Kidney (tissue), 13 donors: ENCODE measurements at regions not wholly inside any gene's neighbourhood (a gene's known extent, or its start where the extent isn't known, plus 50 kb on each side); places are given as distances from the start of the nearest gene placed in this dataset.

Experiments
- DNase-seq, 5 donors: peaks; one replicate each; pipeline ENCODE4 v3.0.0-alpha.2; 2013 to 2020
- FAIRE-seq: peaks from 2 replicates; lab custom pipeline; 2012; peaks lifted over from hg19 to GRCh38; lab: Jason Lieb, UNC
- H3K27ac ChIP-seq, 2 donors: one replicate each; pipeline ENCODE4 v1.7.0; 2013; ENCODE audit warnings: low read depth in 2 of 2, low read length in 2 of 2, inconsistent platforms in 1 of 2
- H3K27me3 ChIP-seq: one replicate; pipeline ENCODE4 v1.7.1; 2013; ENCODE audit warnings: low read length, inconsistent platforms; ENCODE audit not compliant: control insufficient read depth, insufficient read depth
- H3K36me3 ChIP-seq, 3 donors: one replicate each; pipeline versions ENCODE4 v1.7.0 to v1.7.1; 2013; ENCODE audit warnings: low read length in 3 of 3, control low read depth in 1 of 3, inconsistent platforms in 1 of 3; ENCODE audit not compliant: insufficient read depth in 3 of 3, control insufficient read depth in 2 of 3
- H3K4me1 ChIP-seq, 3 donors: one replicate each; pipeline versions ENCODE4 v1.7.0 to v1.7.1; 2013; ENCODE audit warnings: low read length in 3 of 3, inconsistent platforms in 1 of 3, low read depth in 1 of 3; ENCODE audit not compliant: control insufficient read depth in 2 of 3, insufficient read depth in 2 of 3
- H3K4me3 ChIP-seq, 3 donors: one replicate each; pipeline versions ENCODE4 v1.7.0 to v1.8.1; 2013; ENCODE audit warnings: low read length in 3 of 3, control low read depth in 1 of 3, inconsistent platforms in 1 of 3
- H3K9ac ChIP-seq, 3 donors: one replicate each; pipeline versions ENCODE4 v1.7.0 to v1.7.1; 2013; ENCODE audit warnings: low read length in 3 of 3, control low read depth in 1 of 3, inconsistent platforms in 1 of 3
- H3K9me3 ChIP-seq, 3 donors: one replicate each; pipeline versions ENCODE4 v1.7.0 to v1.7.1; 2013; ENCODE audit warnings: low read length in 3 of 3, control low read depth in 1 of 3, inconsistent platforms in 1 of 3; ENCODE audit not compliant: control insufficient read depth in 2 of 3, insufficient read depth in 1 of 3
- intact Hi-C: fragments of 100-400 bp; cut with DNase I; formaldehyde crosslinking; loops from one replicate; pipeline ENCODE4 v1.11.1; 2022
- TF ChIP-seq, protein P1 (sequence below): IDR thresholded peaks from 3 replicates; pipeline ENCODE4 v1.5.1; 2012; ENCODE audit warnings: mild to moderate bottlenecking, moderate library complexity, borderline replicate concordance; ENCODE audit not compliant: insufficient read depth; ENCODE audit errors: extremely low read depth
- donor health status: control.
- donor health status: control.
- donor health status: control.
- donor health status: control.
- donor health status: control.
- donor health status: DM: yes; HTN: yes; CAD: no.
- donor health status: Normal renal cell carcinoma (clear cell type).

DNA sequence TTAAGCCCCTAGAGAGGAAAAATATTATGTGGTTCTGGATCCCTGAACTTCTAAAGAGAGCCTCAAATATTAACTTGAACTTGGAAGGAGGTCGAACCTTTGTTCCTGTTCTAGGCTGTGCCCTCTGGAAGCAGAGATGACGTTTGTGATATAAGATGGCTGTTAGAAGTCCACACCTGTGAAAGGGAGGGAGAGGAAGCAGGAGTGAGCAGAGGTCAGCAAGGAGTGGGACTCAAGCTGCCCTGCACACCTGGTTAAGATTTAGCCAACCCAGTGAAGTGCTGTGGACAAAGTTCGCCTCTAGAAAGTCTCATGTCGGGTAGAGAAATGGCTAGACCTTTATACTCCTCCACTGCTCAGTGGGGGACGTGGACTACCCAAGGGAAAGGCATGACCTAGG lies 566.2 kb downstream of the MID1IP1 start:
- no peaks in the 10 kb centered on the region for H3K9me3 ChIP-seq
- TF ChIP-seq, protein P1, sequence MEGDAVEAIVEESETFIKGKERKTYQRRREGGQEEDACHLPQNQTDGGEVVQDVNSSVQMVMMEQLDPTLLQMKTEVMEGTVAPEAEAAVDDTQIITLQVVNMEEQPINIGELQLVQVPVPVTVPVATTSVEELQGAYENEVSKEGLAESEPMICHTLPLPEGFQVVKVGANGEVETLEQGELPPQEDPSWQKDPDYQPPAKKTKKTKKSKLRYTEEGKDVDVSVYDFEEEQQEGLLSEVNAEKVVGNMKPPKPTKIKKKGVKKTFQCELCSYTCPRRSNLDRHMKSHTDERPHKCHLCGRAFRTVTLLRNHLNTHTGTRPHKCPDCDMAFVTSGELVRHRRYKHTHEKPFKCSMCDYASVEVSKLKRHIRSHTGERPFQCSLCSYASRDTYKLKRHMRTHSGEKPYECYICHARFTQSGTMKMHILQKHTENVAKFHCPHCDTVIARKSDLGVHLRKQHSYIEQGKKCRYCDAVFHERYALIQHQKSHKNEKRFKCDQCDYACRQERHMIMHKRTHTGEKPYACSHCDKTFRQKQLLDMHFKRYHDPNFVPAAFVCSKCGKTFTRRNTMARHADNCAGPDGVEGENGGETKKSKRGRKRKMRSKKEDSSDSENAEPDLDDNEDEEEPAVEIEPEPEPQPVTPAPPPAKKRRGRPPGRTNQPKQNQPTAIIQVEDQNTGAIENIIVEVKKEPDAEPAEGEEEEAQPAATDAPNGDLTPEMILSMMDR, result no peak
- H3K27me3 ChIP-seq, result peaks cover 2% of the 10 kb centered on the region
- intact Hi-C loops, result no loop called here
- H3K36me3 ChIP-seq, result no peaks in the 10 kb centered on the region
- no peak overlapping the region for H3K9ac ChIP-seq
- H3K4me1 ChIP-seq, result peaks cover 0 to 4% (median 0%) of the 10 kb centered on the region in 3 donors
- H3K4me3 ChIP-seq, result no peak overlapping the region
- DNase-seq (peak in 1 of 5 donors; percentile 22), FAIRE-seq (peak; percentile 78)
- no peak overlapping the region for H3K27ac ChIP-seq

DNA sequence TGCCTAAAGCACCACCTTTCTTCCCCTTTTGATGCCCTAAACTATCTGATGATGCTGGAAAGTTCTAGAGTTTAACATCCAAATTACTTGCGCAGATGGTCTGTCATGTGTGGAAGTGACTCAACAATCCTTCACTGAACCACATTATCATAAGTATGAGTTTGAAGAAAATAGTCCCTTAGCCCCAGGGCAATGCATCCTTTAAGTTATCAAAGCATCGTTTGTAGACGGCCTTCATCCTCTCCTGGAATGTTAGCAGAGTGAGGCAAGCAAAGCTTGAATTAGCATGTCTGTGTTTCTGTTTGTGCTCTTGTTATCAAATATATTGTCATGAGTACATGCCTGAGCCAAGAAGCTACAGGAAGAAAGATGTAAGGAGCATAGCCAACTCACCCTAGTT lies 570.9 kb downstream of the MID1IP1 start:
- TF ChIP-seq, protein P1, result no peak
- no peak for FAIRE-seq
- H3K9me3 ChIP-seq, result no peaks in the 10 kb centered on the region
- H3K9ac ChIP-seq, result no peak overlapping the region
- no peaks in the 10 kb centered on the region for H3K36me3 ChIP-seq
- peaks cover 2% of the 10 kb centered on the region for H3K27me3 ChIP-seq
- peaks cover 0 to 4% (median 0%) of the 10 kb centered on the region in 3 donors for H3K4me1 ChIP-seq
- intact Hi-C loops, result no loop called here
- no peak for DNase-seq
- H3K4me3 ChIP-seq, result no peak overlapping the region
- H3K27ac ChIP-seq, result no peak overlapping the region

DNA sequence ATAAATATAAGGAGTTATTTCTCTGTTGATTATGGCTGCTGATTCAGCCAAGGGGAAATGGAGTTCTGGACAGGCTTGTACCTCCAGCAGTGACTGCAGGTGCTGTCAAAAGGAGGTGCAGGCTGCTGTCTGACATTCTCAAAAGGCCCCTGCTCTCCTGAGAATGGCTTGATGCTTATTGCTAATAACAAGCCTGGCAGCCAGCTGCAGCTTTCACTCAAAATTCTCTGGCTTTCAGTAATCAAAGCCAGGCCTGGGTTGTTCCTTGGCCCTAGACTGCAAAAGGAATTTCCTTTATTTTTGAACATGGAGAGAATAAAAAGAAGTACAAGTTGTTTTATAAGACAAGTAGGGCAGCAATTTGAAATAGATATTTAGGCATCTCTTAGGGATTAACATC lies 575.9 kb downstream of the MID1IP1 start:
- no peak for DNase-seq
- FAIRE-seq, result no peak
- no peaks in the 10 kb centered on the region for H3K4me1 ChIP-seq
- H3K9me3 ChIP-seq, result no peaks in the 10 kb centered on the region
- TF ChIP-seq, protein P1, result no peak
- no peak overlapping the region for H3K27ac ChIP-seq
- H3K27me3 ChIP-seq, result peaks cover 7% of the 10 kb centered on the region
- intact Hi-C loops, result no loop called here
- no peak overlapping the region for H3K9ac ChIP-seq
- no peaks in the 10 kb centered on the region for H3K36me3 ChIP-seq
- no peak overlapping the region for H3K4me3 ChIP-seq

DNA sequence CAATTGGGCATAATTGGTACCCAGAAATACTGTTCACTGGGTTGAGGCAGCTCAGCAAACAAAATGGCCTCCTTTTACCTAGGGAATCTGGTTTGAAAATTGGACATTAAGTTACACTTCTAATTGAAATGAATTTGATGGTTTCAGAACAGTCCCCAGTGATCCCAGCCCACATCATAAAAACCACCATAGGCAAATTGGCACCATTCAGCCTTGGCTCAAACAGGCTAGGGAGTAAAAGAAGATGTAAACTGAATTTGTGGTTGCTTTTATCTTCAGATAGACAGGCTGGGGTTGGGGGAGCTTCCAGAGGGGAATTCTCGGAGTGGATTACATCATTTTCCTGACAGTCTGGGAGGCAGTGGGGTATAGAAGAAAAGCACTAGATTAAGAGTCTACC lies 576.5 kb downstream of the MID1IP1 start:
- intact Hi-C loops, result no loop called here
- DNase-seq (no peak), FAIRE-seq (no peak)

More for the DNA sequence above, 576.5 kb downstream of the MID1IP1 start:
- Histone ChIP-seq H3K4me3 (no peak overlapping the region), H3K9me3 (no peaks in the 10 kb centered on the region), H3K9ac (no peak overlapping the region), H3K27ac (no peak overlapping the region), H3K27me3 (peaks cover 7% of the 10 kb centered on the region), H3K36me3 (no peaks in the 10 kb centered on the region), H3K4me1 (no peaks in the 10 kb centered on the region)
- TF ChIP-seq, protein P1, result no peak
